ENCODE measurements at regions not wholly inside any gene's neighbourhood (a gene's known extent, or its start where the extent isn't known, plus 50 kb on each side); places are given as distances from the start of the nearest gene placed in this dataset.

DNA sequence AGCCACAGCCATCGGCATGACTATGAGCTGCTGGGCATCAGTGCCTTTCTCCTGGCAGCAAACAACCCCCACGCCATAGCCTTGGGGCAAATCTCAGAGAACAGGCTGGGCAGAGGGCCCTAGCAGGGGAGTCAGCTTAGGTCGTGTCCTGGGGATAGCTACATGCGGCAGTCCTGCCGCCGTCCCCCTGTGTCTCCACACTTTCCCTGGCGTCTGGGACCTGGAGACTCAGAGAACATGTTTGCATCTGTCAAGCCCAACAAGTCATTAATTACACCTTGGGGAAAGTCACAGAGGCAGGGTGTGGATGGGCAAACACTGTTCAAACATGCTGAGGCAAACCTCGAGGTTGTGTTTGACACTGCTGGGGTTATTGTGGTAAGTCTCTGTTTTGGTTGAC is 123.6 kb downstream of the C5orf15 start (continued):
- TF ChIP-seq, protein P1, sequence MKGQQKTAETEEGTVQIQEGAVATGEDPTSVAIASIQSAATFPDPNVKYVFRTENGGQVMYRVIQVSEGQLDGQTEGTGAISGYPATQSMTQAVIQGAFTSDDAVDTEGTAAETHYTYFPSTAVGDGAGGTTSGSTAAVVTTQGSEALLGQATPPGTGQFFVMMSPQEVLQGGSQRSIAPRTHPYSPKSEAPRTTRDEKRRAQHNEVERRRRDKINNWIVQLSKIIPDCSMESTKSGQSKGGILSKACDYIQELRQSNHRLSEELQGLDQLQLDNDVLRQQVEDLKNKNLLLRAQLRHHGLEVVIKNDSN (IDR thresholded peaks at IDR 0.05; ENCODE audit: borderline replicate concordance, extremely low read length, insufficient read depth, low read depth, low read length): no peak
- TF ChIP-seq RCOR1 (conservative IDR thresholded peaks at IDR 0.05; ENCODE audit: low read depth, low read length) (no peak), LARP7 (IDR thresholded peaks at IDR 0.05) (no peak), NFYB (IDR thresholded peaks at IDR 0.05; ENCODE audit: insufficient read depth, low read depth, low read length) (no peak), TBL1XR1 (IDR thresholded peaks at IDR 0.05; ENCODE audit: low read depth, low read length) (no peak)

DNA sequence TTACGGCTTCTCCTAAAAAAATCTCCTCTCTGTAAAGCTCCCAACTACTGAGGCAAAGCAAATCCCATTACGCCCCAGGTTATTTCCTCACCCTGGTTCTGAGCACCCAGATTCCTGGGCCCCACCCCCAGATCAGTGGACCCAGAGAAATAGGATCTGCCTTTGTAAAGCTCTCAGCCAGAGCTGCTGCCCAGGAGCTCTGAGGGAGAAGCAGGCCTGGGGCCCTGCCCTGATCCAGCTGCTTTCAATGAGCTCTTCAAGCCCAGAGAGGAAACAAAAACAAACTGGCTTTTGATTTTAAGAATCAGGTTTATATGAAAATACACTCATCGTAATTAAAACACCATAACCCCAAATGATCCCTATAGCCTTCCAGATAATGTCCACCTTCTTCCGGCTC is 124.5 kb downstream of the C5orf15 start:
- no peaks in the 10 kb centered on the region for H3K36me3 ChIP-seq (ENCODE audit: control insufficient read depth in 2 of 2, insufficient read depth in 2 of 2, low read length in 1 of 2)
- FAIRE-seq (no peak), DNase-seq (ENCODE audit: low read depth, low spot score) (no peak), ATAC-seq (no peak)
- H3K27ac ChIP-seq (ENCODE audit: control insufficient read depth, insufficient read depth): no peak overlapping the region
- no peak overlapping the region for H3K4me2 ChIP-seq (ENCODE audit: control insufficient read depth, insufficient read depth)
- H3K9me3 ChIP-seq (replicated peaks; ENCODE audit: control insufficient read depth, insufficient read depth, low read length): no peaks in the 10 kb centered on the region
- no peaks in the 10 kb centered on the region for H3K27me3 ChIP-seq (replicated peaks in 1 of 2; ENCODE audit: control insufficient read depth in 2 of 2, insufficient read depth in 2 of 2, low read length in 1 of 2)
- intact Hi-C loops (cut with micrococcal nuclease; ENCODE audit: unreplicated experiment) (no loop called here), in situ Hi-C loops (cut with MboI) (no loop called here)
- H2AFZ ChIP-seq (ENCODE audit: control insufficient read depth, low read depth, low read length): no peak overlapping the region
- POLR2A ChIA-PET: interaction anchor here (0.7 to 1.0 kb wide), 2 partner anchors 12 to 19 kb away, joined by 3 read pairs; no protein-coding TSS in a partner anchor
- H4K20me1 ChIP-seq (ENCODE audit: control insufficient read depth, insufficient read depth): no peaks in the 10 kb centered on the region
- no TSS peak for BruUV-seq (replicated peaks)
- peaks cover 11% of the 10 kb centered on the region for H3K4me1 ChIP-seq (ENCODE audit: control insufficient read depth, insufficient read depth, low read length)
- no peaks in the 10 kb centered on the region for H3K79me2 ChIP-seq (ENCODE audit: control insufficient read depth, insufficient read depth, low read length)
- CTCF ChIA-PET: interaction anchor here (1.0 to 1.5 kb wide), 2 partner anchors 19 to 26 kb away, joined by 3 to 4 read pairs; no protein-coding TSS in a partner anchor
- no peak overlapping the region for H3K4me3 ChIP-seq
- SMC1A ChIA-PET (ENCODE audit: uncharacterized antibody, unreplicated experiment): interaction anchor here (0.5 to 1.4 kb wide), 3 partner anchors 15 to 25 kb away, joined by 3 to 4 read pairs (median 3); no protein-coding TSS in a partner anchor
- RAD21 ChIA-PET (ENCODE audit: unreplicated experiment): interaction anchor here (1.3 kb wide), 1 partner anchor 89 kb away, joined by 3 read pairs; no protein-coding TSS in a partner anchor
- no peak for TF ChIP-seq ZZZ3 (IDR thresholded peaks at IDR 0.05; ENCODE audit: control insufficient read depth, insufficient read length, low read depth)
- no peak for TF ChIP-seq EZH2 (IDR thresholded peaks at IDR 0.05; ENCODE audit: borderline replicate concordance, control insufficient read depth, low read depth, low read length)
- no peak for TF ChIP-seq SMAD1 (IDR thresholded peaks at IDR 0.05; ENCODE audit: low read depth, partially characterized antibody)
- no peak for TF ChIP-seq ZBED1 (IDR thresholded peaks at IDR 0.05; ENCODE audit: borderline replicate concordance)
- no peak for TF ChIP-seq EGR1 (IDR thresholded peaks at IDR 0.05; ENCODE audit: borderline replicate concordance in 1 of 2, low read depth in 2 of 2, low read length in 2 of 2)
- no peak for TF ChIP-seq CHD1 (IDR thresholded peaks at IDR 0.05; ENCODE audit: low read depth, low read length)
- TF ChIP-seq SREBF1 (IDR thresholded peaks at IDR 0.05; ENCODE audit: low read length): no peak
- no peak overlapping the region for H3K9ac ChIP-seq (ENCODE audit: control insufficient read depth, insufficient read depth, low read length)
- 69% methylated on average over 4 of the region's 4 CpGs for WGBS (ENCODE audit: insufficient coverage, insufficient replicate concordance, low lambda C conversion rate, missing lambda C conversion rate)
